ENCODE measurements at regions not wholly inside any gene's neighbourhood (a gene's known extent, or its start where the extent isn't known, plus 50 kb on each side); places are given as distances from the start of the nearest gene placed in this dataset.

- TF ChIP-seq EZH2 (IDR thresholded peaks at IDR 0.05; ENCODE audit: low read length), result no peak
- Histone ChIP-seq H3K9me1 (ENCODE audit: control insufficient read depth, extremely low read depth, insufficient read depth, low read length) (no peaks in the 10 kb centered on the region), H3K36me3 (ENCODE audit: control insufficient read depth in 2 of 2, extremely low read depth in 1 of 2, insufficient read depth in 2 of 2, low read length in 2 of 2) (no peaks in the 10 kb centered on the region), H3K9me3 (ENCODE audit: control insufficient read depth, low read depth, low read length) (no peaks in the 10 kb centered on the region), H3K79me2 (ENCODE audit: control insufficient read depth, insufficient read depth, low read length) (no peaks in the 10 kb centered on the region), H3K4me3 (ENCODE audit: control insufficient read depth in 2 of 3, extremely low read depth in 1 of 3, insufficient read depth in 2 of 3, low read depth in 1 of 3, low read length in 3 of 3) (no peak overlapping the region), H3K27me3 (ENCODE audit: control insufficient read depth, extremely low read depth, insufficient read depth, low read length) (no peaks in the 10 kb centered on the region), H3K9ac (ENCODE audit: control insufficient read depth, extremely low read depth, insufficient read depth, low read length) (no peak overlapping the region), H2AFZ (ENCODE audit: control insufficient read depth, low read length) (no peak overlapping the region), H3K4me2 (ENCODE audit: control insufficient read depth, extremely low read depth, insufficient read depth, low read depth, low read length) (no peak overlapping the region), H3K27ac (ENCODE audit: control insufficient read depth, insufficient read depth, low read length) (no peak overlapping the region), H4K20me1 (ENCODE audit: control insufficient read depth, extremely low read depth, insufficient read depth, low read length) (no peaks in the 10 kb centered on the region), H3K4me1 (ENCODE audit: control insufficient read depth, extremely low read depth, insufficient read depth, low read length) (no peaks in the 10 kb centered on the region)
- dilution Hi-C loops (cut with MboI; ENCODE audit: extremely low pct_ligation_motif_present, low sequenced_read_pairs), result no loop called here
- FAIRE-seq, result no peak
- no peak for DNase-seq (ENCODE audit: low read depth, low spot score)
Measured at GRCh38 chr7:155154586-155154985, 84.5 kb downstream of the HTR5A start.

GRCh38 chr7:155161690-155162089, 91.6 kb downstream of the HTR5A start:
- Histone ChIP-seq H3K9me3 (ENCODE audit: control insufficient read depth, low read depth, low read length) (no peaks in the 10 kb centered on the region), H3K9ac (ENCODE audit: control insufficient read depth, extremely low read depth, insufficient read depth, low read length) (no peak overlapping the region), H3K79me2 (ENCODE audit: control insufficient read depth, insufficient read depth, low read length) (no peaks in the 10 kb centered on the region), H3K4me1 (ENCODE audit: control insufficient read depth, extremely low read depth, insufficient read depth, low read length) (no peaks in the 10 kb centered on the region), H3K4me2 (ENCODE audit: control insufficient read depth, extremely low read depth, insufficient read depth, low read depth, low read length) (no peak overlapping the region), H3K9me1 (ENCODE audit: control insufficient read depth, extremely low read depth, insufficient read depth, low read length) (no peaks in the 10 kb centered on the region), H2AFZ (ENCODE audit: control insufficient read depth, low read length) (no peak overlapping the region), H3K27me3 (ENCODE audit: control insufficient read depth, extremely low read depth, insufficient read depth, low read length) (no peaks in the 10 kb centered on the region), H3K36me3 (ENCODE audit: control insufficient read depth in 2 of 2, extremely low read depth in 1 of 2, insufficient read depth in 2 of 2, low read length in 2 of 2) (no peaks in the 10 kb centered on the region), H3K4me3 (ENCODE audit: control insufficient read depth in 2 of 3, extremely low read depth in 1 of 3, insufficient read depth in 2 of 3, low read depth in 1 of 3, low read length in 3 of 3) (no peak overlapping the region), H3K27ac (ENCODE audit: control insufficient read depth, insufficient read depth, low read length) (no peak overlapping the region), H4K20me1 (ENCODE audit: control insufficient read depth, extremely low read depth, insufficient read depth, low read length) (no peaks in the 10 kb centered on the region)
- FAIRE-seq (no peak), DNase-seq (ENCODE audit: low read depth, low spot score) (no peak)
- dilution Hi-C loops (cut with MboI; ENCODE audit: extremely low pct_ligation_motif_present, low sequenced_read_pairs), result no loop called here
- TF ChIP-seq CTCF (optimal IDR thresholded peaks at IDR 0.05 in 1 of 3, IDR thresholded peaks at IDR 0.05 in 1 of 3, conservative IDR thresholded peaks at IDR 0.05 in 1 of 3; ENCODE audit: extremely low read depth in 1 of 3, insufficient read depth in 2 of 3, low read length in 3 of 3) (no peak), EZH2 (IDR thresholded peaks at IDR 0.05; ENCODE audit: low read length) (no peak)

GRCh38 chr7:155162422-155162821, 92.3 kb downstream of the HTR5A start:
- no peaks in the 10 kb centered on the region for H3K79me2 ChIP-seq (ENCODE audit: control insufficient read depth, insufficient read depth, low read length)
- DNase-seq (ENCODE audit: low read depth, low spot score) (no peak), FAIRE-seq (no peak)
- no peaks in the 10 kb centered on the region for H3K9me3 ChIP-seq (ENCODE audit: control insufficient read depth, low read depth, low read length)
- H3K4me3 ChIP-seq (ENCODE audit: control insufficient read depth in 2 of 3, extremely low read depth in 1 of 3, insufficient read depth in 2 of 3, low read depth in 1 of 3, low read length in 3 of 3), result no peak overlapping the region
- H3K36me3 ChIP-seq (ENCODE audit: control insufficient read depth in 2 of 2, extremely low read depth in 1 of 2, insufficient read depth in 2 of 2, low read length in 2 of 2), result no peaks in the 10 kb centered on the region
- no peak overlapping the region for H3K9ac ChIP-seq (ENCODE audit: control insufficient read depth, extremely low read depth, insufficient read depth, low read length)
- H3K9me1 ChIP-seq (ENCODE audit: control insufficient read depth, extremely low read depth, insufficient read depth, low read length), result no peaks in the 10 kb centered on the region
- H3K4me2 ChIP-seq (ENCODE audit: control insufficient read depth, extremely low read depth, insufficient read depth, low read depth, low read length), result no peak overlapping the region
- no peaks in the 10 kb centered on the region for H3K27me3 ChIP-seq (ENCODE audit: control insufficient read depth, extremely low read depth, insufficient read depth, low read length)
- no peaks in the 10 kb centered on the region for H3K4me1 ChIP-seq (ENCODE audit: control insufficient read depth, extremely low read depth, insufficient read depth, low read length)
- no peak overlapping the region for H3K27ac ChIP-seq (ENCODE audit: control insufficient read depth, insufficient read depth, low read length)
- no peaks in the 10 kb centered on the region for H4K20me1 ChIP-seq (ENCODE audit: control insufficient read depth, extremely low read depth, insufficient read depth, low read length)
- dilution Hi-C loops (cut with MboI; ENCODE audit: extremely low pct_ligation_motif_present, low sequenced_read_pairs), result no loop called here
- TF ChIP-seq EZH2 (IDR thresholded peaks at IDR 0.05; ENCODE audit: low read length), result no peak
- no peak for TF ChIP-seq CTCF (optimal IDR thresholded peaks at IDR 0.05 in 1 of 3, IDR thresholded peaks at IDR 0.05 in 1 of 3, conservative IDR thresholded peaks at IDR 0.05 in 1 of 3; ENCODE audit: extremely low read depth in 1 of 3, insufficient read depth in 2 of 3, low read length in 3 of 3)
- H2AFZ ChIP-seq (ENCODE audit: control insufficient read depth, low read length), result no peak overlapping the region

Data from keratinocyte (primary cell).